OCI-LY7 (cell line): ENCODE measurements at regions not wholly inside any gene's neighbourhood (a gene's known extent, or its start where the extent isn't known, plus 50 kb on each side); places are given as distances from the start of the nearest gene placed in this dataset.

ENCODE experiments used
- EZH2phosphoT487 ChIP-seq: fragments of 200-600 bp; sonication (generic); IDR thresholded peaks from 2 replicates; pipeline ENCODE4 v1.6.1; 2018; ENCODE audit warnings: low read depth, borderline replicate concordance, mild to moderate bottlenecking, mixed run types, antibody characterized with exemption, low read length, moderate library complexity, mixed read lengths
- TF ChIP-seq, protein P1 (sequence below): fragments of 200-600 bp; sonication (generic); conservative IDR thresholded peaks from 2 replicates; pipeline ENCODE4 v1.5.1; 2014; ENCODE audit warnings: mild to moderate bottlenecking, antibody characterized with exemption, low read length, moderate library complexity, mixed read lengths

- TF ChIP-seq, protein P1, sequence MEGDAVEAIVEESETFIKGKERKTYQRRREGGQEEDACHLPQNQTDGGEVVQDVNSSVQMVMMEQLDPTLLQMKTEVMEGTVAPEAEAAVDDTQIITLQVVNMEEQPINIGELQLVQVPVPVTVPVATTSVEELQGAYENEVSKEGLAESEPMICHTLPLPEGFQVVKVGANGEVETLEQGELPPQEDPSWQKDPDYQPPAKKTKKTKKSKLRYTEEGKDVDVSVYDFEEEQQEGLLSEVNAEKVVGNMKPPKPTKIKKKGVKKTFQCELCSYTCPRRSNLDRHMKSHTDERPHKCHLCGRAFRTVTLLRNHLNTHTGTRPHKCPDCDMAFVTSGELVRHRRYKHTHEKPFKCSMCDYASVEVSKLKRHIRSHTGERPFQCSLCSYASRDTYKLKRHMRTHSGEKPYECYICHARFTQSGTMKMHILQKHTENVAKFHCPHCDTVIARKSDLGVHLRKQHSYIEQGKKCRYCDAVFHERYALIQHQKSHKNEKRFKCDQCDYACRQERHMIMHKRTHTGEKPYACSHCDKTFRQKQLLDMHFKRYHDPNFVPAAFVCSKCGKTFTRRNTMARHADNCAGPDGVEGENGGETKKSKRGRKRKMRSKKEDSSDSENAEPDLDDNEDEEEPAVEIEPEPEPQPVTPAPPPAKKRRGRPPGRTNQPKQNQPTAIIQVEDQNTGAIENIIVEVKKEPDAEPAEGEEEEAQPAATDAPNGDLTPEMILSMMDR = no peak
- no peak for TF ChIP-seq EZH2phosphoT487
Measured at GRCh38 chr9:82146677-82147076, 158.1 kb downstream of the SPATA31D1 start.
